CD4-positive, alpha-beta T cell treated with Interferon alpha-2 for 1 hour (primary cell): ENCODE measurements at regions not wholly inside any gene's neighbourhood (a gene's known extent, or its start where the extent isn't known, plus 50 kb on each side); places are given as distances from the start of the nearest gene placed in this dataset.
A peak's percentile ranks its signal among the peaks of the same experiment; 100 is the strongest.

ENCODE experiments used
- DNase-seq, 2 donors: peaks; one replicate each; pipeline ENCODE4 v3.0.0-alpha.2; 2020 to 2022

- DNase-seq = no peak
Measured at GRCh38 chr7:17523813-17524739, 225.6 kb downstream of the AHR start.

- no peak for DNase-seq
Measured at GRCh38 chr7:17524746-17525145, 226.3 kb downstream of the AHR start.

- DNase-seq = no peak
Measured at GRCh38 chr7:17526621-17527020, 228.2 kb downstream of the AHR start.

GRCh38 chr7:17528636-17529035 is 230.2 kb downstream of the AHR start:
- DNase-seq = no peak

- DNase-seq = no peak
Measured at GRCh38 chr7:17530244-17530643, 231.8 kb downstream of the AHR start.

- DNase-seq = peak in 1 of 2 donors; percentile 17
Measured at GRCh38 chr7:17530741-17531421, 232.4 kb downstream of the AHR start.

- no peak for DNase-seq
Measured at GRCh38 chr7:17532861-17533404, 234.5 kb downstream of the AHR start.

- DNase-seq = no peak
Measured at GRCh38 chr7:17534348-17534747, 235.9 kb downstream of the AHR start.

GRCh38 chr7:17535776-17536175 is 237.3 kb downstream of the AHR start:
- DNase-seq = no peak

- DNase-seq = no peak
Measured at GRCh38 chr7:17544401-17544800, 245.9 kb downstream of the AHR start.

GRCh38 chr7:17545348-17545747 is 246.9 kb downstream of the AHR start:
- no peak for DNase-seq

- no peak for DNase-seq
Measured at GRCh38 chr7:17546189-17546588, 247.7 kb downstream of the AHR start.

- DNase-seq = no peak
Measured at GRCh38 chr7:17546592-17546991, 248.1 kb downstream of the AHR start.

GRCh38 chr7:17548014-17548653 is 249.7 kb downstream of the AHR start:
- DNase-seq = no peak

GRCh38 chr7:17549406-17549805 is 251.0 kb downstream of the AHR start:
- DNase-seq = no peak

- DNase-seq = no peak
Measured at GRCh38 chr7:17552373-17552772, 253.9 kb downstream of the AHR start.

GRCh38 chr7:17552952-17553351 is 254.5 kb downstream of the AHR start:
- DNase-seq = no peak

GRCh38 chr7:17554341-17555015 is 256.0 kb downstream of the AHR start:
- no peak for DNase-seq

- no peak for DNase-seq
Measured at GRCh38 chr7:17556247-17556956, 257.9 kb downstream of the AHR start.

GRCh38 chr7:17557251-17557671 is 258.8 kb downstream of the AHR start:
- no peak for DNase-seq

- DNase-seq = no peak
Measured at GRCh38 chr7:17558135-17558534, 259.7 kb downstream of the AHR start.
